IMR-90 (cell line): ENCODE measurements at regions not wholly inside any gene's neighbourhood (a gene's known extent, or its start where the extent isn't known, plus 50 kb on each side); places are given as distances from the start of the nearest gene placed in this dataset.

Source experiments
- ATAC-seq: fragments of 200-7000 bp; cut with Tn5 transposase; 2 replicates; pipeline ENCODE4 v1.9.1; 2020; ENCODE audit warnings: low read depth, mild to moderate bottlenecking, moderate library complexity
- BruUV-seq: library from RNA; stranded (reverse); fragments of 400-500 nt; replicated peaks from 2 replicates; lab custom pipeline; 2021; lab: Mats Ljungman, UMichigan
- CTCF ChIA-PET: fragments of 300-600 bp; formaldehyde crosslinking; extraction: SDS; loops from one replicate; lab custom pipeline; 2021; ENCODE audit warnings: antibody characterized with exemption; lab: Yijun Ruan, JAX
- POLR2A ChIA-PET: fragments of 300-600 bp; sonication (Branson Sonifier 250); formaldehyde crosslinking; loops from one replicate; lab custom pipeline; 2022; ENCODE audit warnings: antibody characterized with exemption; ENCODE audit not compliant: unreplicated experiment; lab: Charles Lee
- DNase-seq: peaks from one replicate; pipeline ENCODE4 v3.0.0; 2013
- H2AFZ ChIP-seq: replicated peaks from 2 replicates; pipeline ENCODE3; 2013; ENCODE audit warnings: low read length, mild to moderate bottlenecking; ENCODE audit not compliant: poor library complexity
- H2AK5ac ChIP-seq: 2 replicates; pipeline ENCODE4 v1.6.1; 2013; ENCODE audit warnings: low read depth, low read length, inconsistent platforms
- H2AK9ac ChIP-seq: replicated peaks from 2 replicates; pipeline ENCODE3; 2013; ENCODE audit warnings: mild to moderate bottlenecking, low read depth, low read length, moderate library complexity; ENCODE audit not compliant: poor library complexity
- H2BK120ac ChIP-seq: 2 replicates; pipeline ENCODE4 v1.6.1; 2013; ENCODE audit warnings: low read depth, low read length, inconsistent platforms
- H2BK15ac ChIP-seq: 3 replicates; pipeline ENCODE4 v1.6.1; 2013; ENCODE audit warnings: low read depth, low read length, inconsistent platforms
- H2BK20ac ChIP-seq: 2 replicates; pipeline ENCODE4 v1.6.1; 2013; ENCODE audit warnings: low read depth, mild to moderate bottlenecking, inconsistent platforms, low read length, moderate library complexity
- H2BK5ac ChIP-seq: 2 replicates; pipeline ENCODE4 v1.6.1; 2013; ENCODE audit warnings: mild to moderate bottlenecking, low read depth, low read length, inconsistent platforms; ENCODE audit not compliant: poor library complexity, severe bottlenecking
- H3K14ac ChIP-seq: replicated peaks from 2 replicates; pipeline ENCODE4 v1.6.1; 2013; ENCODE audit warnings: low read depth, low read length, inconsistent platforms
- H3K18ac ChIP-seq: 2 replicates; pipeline ENCODE4 v1.6.1; 2013; ENCODE audit warnings: low read depth, low read length, control low read depth
- H3K23ac ChIP-seq: 2 replicates; pipeline ENCODE4 v1.6.1; 2013; ENCODE audit warnings: low read depth, low read length, inconsistent platforms
- H3K27ac ChIP-seq: 2 replicates; pipeline ENCODE4 v1.5.1; 2013; ENCODE audit warnings: mild to moderate bottlenecking, control low read depth, low read length; ENCODE audit not compliant: insufficient read depth
- H3K27me3 ChIP-seq: 2 replicates; pipeline ENCODE4 v1.6.1; 2013; ENCODE audit warnings: low read length; ENCODE audit not compliant: control insufficient read depth, insufficient read depth
- H3K36me3 ChIP-seq: 2 replicates; pipeline ENCODE4 v1.6.1; 2013; ENCODE audit warnings: low read length, mixed read lengths; ENCODE audit not compliant: control insufficient read depth, insufficient read depth
- H3K4ac ChIP-seq: 2 replicates; pipeline ENCODE4 v1.6.1; 2013; ENCODE audit warnings: low read depth, low read length, inconsistent platforms
- H3K4me1 ChIP-seq: 2 replicates; pipeline ENCODE4 v1.6.1; 2013; ENCODE audit warnings: low read length, mixed read lengths; ENCODE audit not compliant: control insufficient read depth, insufficient read depth
- H3K4me2 ChIP-seq: 2 replicates; pipeline ENCODE4 v1.6.1; 2013; ENCODE audit warnings: low read depth, mild to moderate bottlenecking, control low read depth, low read length, moderate library complexity
- H3K4me3 ChIP-seq: 2 replicates; pipeline ENCODE4 v1.5.1; 2013; ENCODE audit warnings: low read depth, mild to moderate bottlenecking, control low read depth, low read length, moderate library complexity; ENCODE audit not compliant: insufficient read depth
- H3K56ac ChIP-seq: 2 replicates; pipeline ENCODE4 v1.6.1; 2013; ENCODE audit warnings: low read length, inconsistent platforms; ENCODE audit not compliant: insufficient read depth; ENCODE audit errors: extremely low read depth
- H3K79me1 ChIP-seq, 2 experiments: 2 replicates each; pipeline ENCODE4 v1.6.1; 2013; ENCODE audit warnings: low read length in 2 of 2, inconsistent platforms in 1 of 2, low read depth in 1 of 2
- H3K9ac ChIP-seq: 2 replicates; pipeline ENCODE4 v1.6.1; 2013; ENCODE audit warnings: low read depth, low read length, control low read depth
- H3K9me1 ChIP-seq: 2 replicates; pipeline ENCODE4 v1.6.1; 2013; ENCODE audit warnings: low read length, inconsistent platforms; ENCODE audit not compliant: insufficient read depth
- H3K9me3 ChIP-seq: 2 replicates; pipeline ENCODE4 v1.6.1; 2013; ENCODE audit warnings: low read length; ENCODE audit not compliant: control insufficient read depth, insufficient read depth
- H4K20me1 ChIP-seq: 2 replicates; pipeline ENCODE4 v1.6.1; 2013; ENCODE audit warnings: low read length, inconsistent platforms; ENCODE audit not compliant: insufficient read depth
- H4K5ac ChIP-seq: 2 replicates; pipeline ENCODE4 v1.6.1; 2013; ENCODE audit warnings: mild to moderate bottlenecking, low read depth, low read length, control low read depth
- H4K8ac ChIP-seq, 2 experiments: 2 replicates each; pipeline ENCODE4 v1.6.1; 2013; ENCODE audit warnings: low read depth in 2 of 2, low read length in 2 of 2, control low read depth in 1 of 2, inconsistent platforms in 1 of 2
- H4K91ac ChIP-seq: 2 replicates; pipeline ENCODE4 v1.6.1; 2013; ENCODE audit warnings: low read depth, low read length, inconsistent platforms; ENCODE audit not compliant: insufficient read depth
- BHLHE40 ChIP-seq: fragments of 150-350 bp; IDR thresholded peaks from 2 replicates; pipeline ENCODE4 v1.6.1; 2016; ENCODE audit warnings: mild to moderate bottlenecking, low read depth, low read length
- CEBPB ChIP-seq: IDR thresholded peaks from 2 replicates; pipeline ENCODE4 v1.6.1; 2012; ENCODE audit warnings: low read depth, low read length, improper control_type of control experiment
- CHD1 ChIP-seq: IDR thresholded peaks from 2 replicates; pipeline ENCODE4 v1.6.1; 2012; ENCODE audit warnings: low read depth, low read length, improper control_type of control experiment
- FOS ChIP-seq: fragments of 150-350 bp; IDR thresholded peaks from 2 replicates; pipeline ENCODE4 v1.6.1; 2016; ENCODE audit warnings: low read depth, low read length
- MAFK ChIP-seq: IDR thresholded peaks from 2 replicates; pipeline ENCODE4 v1.6.1; 2012; ENCODE audit warnings: low read depth, low read length, improper control_type of control experiment
- MAZ ChIP-seq: IDR thresholded peaks from 2 replicates; pipeline ENCODE4 v1.6.1; 2012; ENCODE audit warnings: low read depth, mild to moderate bottlenecking, low read length, improper control_type of control experiment, moderate library complexity, borderline replicate concordance
- MXI1 ChIP-seq: IDR thresholded peaks from 2 replicates; pipeline ENCODE4 v1.6.1; 2012; ENCODE audit warnings: low read depth, mild to moderate bottlenecking, low read length, moderate library complexity, borderline replicate concordance
- NFE2L2 ChIP-seq: fragments of 150-350 bp; IDR thresholded peaks from 2 replicates; pipeline ENCODE4 v1.6.1; 2016; ENCODE audit warnings: low read depth, mild to moderate bottlenecking, low read length
- POLR2A ChIP-seq: IDR thresholded peaks from 2 replicates; pipeline ENCODE4 v1.6.1; 2012; ENCODE audit warnings: mild to moderate bottlenecking, low read depth, low read length
- RAD21 ChIP-seq: IDR thresholded peaks from 2 replicates; pipeline ENCODE4 v1.6.1; 2012; ENCODE audit warnings: low read length, improper control_type of control experiment
- RCOR1 ChIP-seq: IDR thresholded peaks from 2 replicates; pipeline ENCODE4 v1.6.1; 2012; ENCODE audit warnings: mild to moderate bottlenecking, low read length, improper control_type of control experiment; ENCODE audit not compliant: insufficient replicate concordance
- RFX5 ChIP-seq: IDR thresholded peaks from 2 replicates; pipeline ENCODE4 v1.8.0; 2012; ENCODE audit warnings: low read depth, mild to moderate bottlenecking, low read length, moderate library complexity
- SMC3 ChIP-seq: fragments of 150-350 bp; IDR thresholded peaks from 2 replicates; pipeline ENCODE4 v1.6.1; 2016; ENCODE audit warnings: low read depth, mild to moderate bottlenecking, antibody characterized with exemption, low read length, moderate library complexity
- WGBS, 2 experiments: methylation state at CpG; one replicate each; pipeline versions ENCODE4 v1.1.5 to v1.1.7; 2013; ENCODE audit warnings: missing lambda C conversion rate in 2 of 2; ENCODE audit not compliant: insufficient read length in 1 of 2; ENCODE audit errors: extremely low coverage in 2 of 2; 5-methylcytosine and 5-hydroxymethylcytosine counted together
- dilution Hi-C: fragments of 300-500 bp; cut with HindIII; formaldehyde crosslinking; loops from one replicate; pipeline ENCODE4 v1.14.3; 2018; ENCODE audit warnings: low sequenced_read_pairs; ENCODE audit not compliant: unreplicated experiment
- in situ Hi-C: fragments of 300-500 bp; cut with MboI; formaldehyde crosslinking; loops from 3 replicates; pipeline ENCODE4 v1.14.3; 2019; ENCODE audit warnings: low sequenced_read_pairs, inconsistent platforms, mixed read lengths
- intact Hi-C: fragments of 100-400 bp; cut with micrococcal nuclease; formaldehyde crosslinking; loops from 2 replicates; pipeline ENCODE4 v1.10.0; 2022
- TF ChIP-seq, protein P1 (sequence below): fragments of 150-350 bp; IDR thresholded peaks from 2 replicates; pipeline ENCODE4 v1.6.1; 2016; ENCODE audit warnings: low read depth, mild to moderate bottlenecking, low read length, moderate library complexity, borderline replicate concordance
- TF ChIP-seq, protein P2 (sequence below): fragments of 150-350 bp; IDR thresholded peaks from 2 replicates; pipeline ENCODE4 v1.6.1; 2017; ENCODE audit warnings: mild to moderate bottlenecking, antibody characterized with exemption, low read length, low read depth
- TF ChIP-seq, protein P3 (sequence below): conservative IDR thresholded peaks from 2 replicates; pipeline ENCODE4 v1.5.1; 2012; ENCODE audit warnings: mild to moderate bottlenecking, low read depth, low read length, improper control_type of control experiment

DNA sequence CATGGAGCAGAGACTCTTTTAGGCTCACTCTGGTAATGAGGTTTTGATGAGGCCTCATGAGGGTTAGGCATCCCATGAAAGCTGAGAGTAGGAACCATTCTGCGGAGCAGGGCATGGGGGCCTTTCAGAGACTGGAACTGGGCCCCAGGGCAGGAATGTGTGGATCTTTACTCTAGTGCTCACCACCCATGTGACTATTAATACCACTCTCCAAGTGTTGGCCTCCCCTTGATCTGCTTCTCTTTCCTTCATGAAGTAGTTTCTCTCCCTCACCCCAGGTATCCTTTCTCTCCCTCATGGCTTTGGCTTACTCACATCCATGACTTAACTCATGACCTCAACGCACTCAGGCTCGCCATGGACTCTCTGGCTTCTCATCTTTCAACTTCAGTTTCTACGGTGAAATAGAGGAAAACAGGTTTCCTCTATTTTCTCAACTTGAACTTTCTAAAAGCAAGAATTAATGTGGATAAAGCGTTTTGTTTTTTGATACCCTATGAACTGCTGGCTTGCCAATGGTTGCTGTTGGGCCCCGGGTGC, 50.5 kb upstream of the GADD45A start:
- no peak overlapping the region for H3K23ac ChIP-seq
- intact Hi-C loops (no loop called here), dilution Hi-C loops (no loop called here), in situ Hi-C loops (no loop called here)
- H3K9me3 ChIP-seq = no peaks in the 10 kb centered on the region
- peaks cover under 1% of the 10 kb centered on the region; the same call in 1 of the 2 replicates for H3K4me1 ChIP-seq
- H4K20me1 ChIP-seq = no peaks in the 10 kb centered on the region
- no TSS peak for BruUV-seq
- ATAC-seq = no peak
- no peaks in the 10 kb centered on the region for H3K36me3 ChIP-seq
- H4K5ac ChIP-seq = no peak overlapping the region
- POLR2A ChIA-PET = no interaction called here
- H3K27ac ChIP-seq = no peak overlapping the region
- no peak overlapping the region for H3K14ac ChIP-seq
- H3K9ac ChIP-seq = no peak overlapping the region
- H2BK20ac ChIP-seq = no peak overlapping the region
- no peak overlapping the region for H3K18ac ChIP-seq
- no peak for DNase-seq
- H3K9me1 ChIP-seq = no peaks in the 10 kb centered on the region
- no peak overlapping the region for H3K4ac ChIP-seq
- no peak overlapping the region for H2BK120ac ChIP-seq
- no peak for TF ChIP-seq MXI1
- no peak for TF ChIP-seq CEBPB
- TF ChIP-seq, protein P1, sequence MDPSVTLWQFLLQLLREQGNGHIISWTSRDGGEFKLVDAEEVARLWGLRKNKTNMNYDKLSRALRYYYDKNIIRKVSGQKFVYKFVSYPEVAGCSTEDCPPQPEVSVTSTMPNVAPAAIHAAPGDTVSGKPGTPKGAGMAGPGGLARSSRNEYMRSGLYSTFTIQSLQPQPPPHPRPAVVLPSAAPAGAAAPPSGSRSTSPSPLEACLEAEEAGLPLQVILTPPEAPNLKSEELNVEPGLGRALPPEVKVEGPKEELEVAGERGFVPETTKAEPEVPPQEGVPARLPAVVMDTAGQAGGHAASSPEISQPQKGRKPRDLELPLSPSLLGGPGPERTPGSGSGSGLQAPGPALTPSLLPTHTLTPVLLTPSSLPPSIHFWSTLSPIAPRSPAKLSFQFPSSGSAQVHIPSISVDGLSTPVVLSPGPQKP = no peak
- TF ChIP-seq POLR2A = no peak
- TF ChIP-seq SMC3 = no peak
- no peak for TF ChIP-seq MAZ
- TF ChIP-seq, protein P2, sequence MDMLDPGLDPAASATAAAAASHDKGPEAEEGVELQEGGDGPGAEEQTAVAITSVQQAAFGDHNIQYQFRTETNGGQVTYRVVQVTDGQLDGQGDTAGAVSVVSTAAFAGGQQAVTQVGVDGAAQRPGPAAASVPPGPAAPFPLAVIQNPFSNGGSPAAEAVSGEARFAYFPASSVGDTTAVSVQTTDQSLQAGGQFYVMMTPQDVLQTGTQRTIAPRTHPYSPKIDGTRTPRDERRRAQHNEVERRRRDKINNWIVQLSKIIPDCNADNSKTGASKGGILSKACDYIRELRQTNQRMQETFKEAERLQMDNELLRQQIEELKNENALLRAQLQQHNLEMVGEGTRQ = no peak
- TF ChIP-seq RFX5 = no peak
- TF ChIP-seq, protein P3, sequence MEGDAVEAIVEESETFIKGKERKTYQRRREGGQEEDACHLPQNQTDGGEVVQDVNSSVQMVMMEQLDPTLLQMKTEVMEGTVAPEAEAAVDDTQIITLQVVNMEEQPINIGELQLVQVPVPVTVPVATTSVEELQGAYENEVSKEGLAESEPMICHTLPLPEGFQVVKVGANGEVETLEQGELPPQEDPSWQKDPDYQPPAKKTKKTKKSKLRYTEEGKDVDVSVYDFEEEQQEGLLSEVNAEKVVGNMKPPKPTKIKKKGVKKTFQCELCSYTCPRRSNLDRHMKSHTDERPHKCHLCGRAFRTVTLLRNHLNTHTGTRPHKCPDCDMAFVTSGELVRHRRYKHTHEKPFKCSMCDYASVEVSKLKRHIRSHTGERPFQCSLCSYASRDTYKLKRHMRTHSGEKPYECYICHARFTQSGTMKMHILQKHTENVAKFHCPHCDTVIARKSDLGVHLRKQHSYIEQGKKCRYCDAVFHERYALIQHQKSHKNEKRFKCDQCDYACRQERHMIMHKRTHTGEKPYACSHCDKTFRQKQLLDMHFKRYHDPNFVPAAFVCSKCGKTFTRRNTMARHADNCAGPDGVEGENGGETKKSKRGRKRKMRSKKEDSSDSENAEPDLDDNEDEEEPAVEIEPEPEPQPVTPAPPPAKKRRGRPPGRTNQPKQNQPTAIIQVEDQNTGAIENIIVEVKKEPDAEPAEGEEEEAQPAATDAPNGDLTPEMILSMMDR = no peak
- TF ChIP-seq FOS = no peak
- no peak for TF ChIP-seq BHLHE40
- TF ChIP-seq RAD21 = no peak
- no peak for TF ChIP-seq RCOR1
- TF ChIP-seq MAFK = no peak
- TF ChIP-seq CHD1 = no peak
- no peak for TF ChIP-seq NFE2L2
- H3K79me1 ChIP-seq = no peaks in the 10 kb centered on the region
- H2BK15ac ChIP-seq = no peak overlapping the region
- H2BK5ac ChIP-seq = no peak overlapping the region
- no peak overlapping the region for H3K4me2 ChIP-seq
- CTCF ChIA-PET = no interaction called here
- no CpG with 5 or more reads among the region's 6 CpGs for WGBS, 2 experiments
- H3K27me3 ChIP-seq = no peaks in the 10 kb centered on the region; the same call in 1 of the 2 replicates
- no peak overlapping the region for H3K56ac ChIP-seq
- no peak overlapping the region for H2AK5ac ChIP-seq
- no peak overlapping the region for H4K91ac ChIP-seq
- no peak overlapping the region for H3K4me3 ChIP-seq
- no peak overlapping the region for H4K8ac ChIP-seq
- no peak overlapping the region for H2AK9ac ChIP-seq
- no peak overlapping the region for H2AFZ ChIP-seq
